Muscle layer of duodenum (tissue), 2 donors: ENCODE measurements at regions not wholly inside any gene's neighbourhood (a gene's known extent, or its start where the extent isn't known, plus 50 kb on each side); places are given as distances from the start of the nearest gene placed in this dataset.

Experiments used
- H3K27ac ChIP-seq: one replicate; pipeline ENCODE4 v1.7.0; 2013; ENCODE audit warnings: mild to moderate bottlenecking, low read length
- H3K27me3 ChIP-seq: one replicate; pipeline ENCODE4 v1.7.0; 2013; ENCODE audit warnings: low read depth, mild to moderate bottlenecking, control low read depth, low read length
- H3K36me3 ChIP-seq, 2 donors: one replicate each; pipeline ENCODE4 v1.7.0; 2013; ENCODE audit warnings: low read length in 2 of 2, control low read depth in 1 of 2, mild to moderate bottlenecking in 1 of 2; ENCODE audit not compliant: insufficient read depth in 2 of 2, control insufficient read depth in 1 of 2
- H3K4me1 ChIP-seq, 2 donors: one replicate each; pipeline ENCODE4 v1.7.0; 2013; ENCODE audit warnings: low read length in 2 of 2, mild to moderate bottlenecking in 2 of 2, control low read depth in 1 of 2, moderate library complexity in 1 of 2; ENCODE audit not compliant: insufficient read depth in 2 of 2, control insufficient read depth in 1 of 2
- H3K4me3 ChIP-seq, 2 donors: one replicate each; pipeline ENCODE4 v1.7.0; 2013; ENCODE audit warnings: low read length in 2 of 2, low read depth in 1 of 2, mild to moderate bottlenecking in 1 of 2
- H3K9me3 ChIP-seq, 2 donors: one replicate each; pipeline ENCODE4 v1.7.0; 2013; ENCODE audit warnings: low read length in 2 of 2, control low read depth in 1 of 2, mild to moderate bottlenecking in 1 of 2; ENCODE audit not compliant: control insufficient read depth in 1 of 2
- donor health status: healthy.

DNA sequence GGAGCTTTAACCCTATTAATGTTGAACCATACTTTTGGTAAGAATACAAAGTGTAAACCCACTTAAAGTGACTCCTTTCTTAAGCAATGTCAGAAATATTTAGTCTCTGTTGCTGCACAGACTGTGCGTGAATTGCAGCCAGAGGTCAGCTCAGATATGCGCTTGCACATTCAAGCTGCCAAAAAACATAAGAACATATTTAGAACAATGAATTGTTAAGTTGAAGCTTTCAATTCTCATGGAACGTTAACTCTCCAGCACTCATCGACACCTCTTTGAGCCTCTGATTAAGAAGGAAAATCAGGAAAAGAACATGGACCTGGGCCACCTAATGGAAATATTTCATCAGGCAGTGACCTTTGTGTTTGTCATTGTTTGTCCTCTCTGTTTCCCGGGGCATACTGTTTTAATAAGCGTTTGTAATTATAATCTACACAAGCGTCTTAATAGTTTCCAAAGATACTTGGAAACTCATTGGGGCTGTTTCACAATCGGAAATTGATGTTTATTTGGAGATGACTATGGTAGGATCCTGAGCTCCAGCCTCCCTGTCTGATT lies 193.0 kb upstream of the CELF2 start:
- peaks cover 6 to 13% of the 10 kb centered on the region in 2 donors for H3K4me1 ChIP-seq
- H3K9me3 ChIP-seq = no peaks in the 10 kb centered on the region
- no peaks in the 10 kb centered on the region for H3K36me3 ChIP-seq
- H3K27ac ChIP-seq = peak overlapping the region; percentile 35
- H3K4me3 ChIP-seq = no peak overlapping the region
- H3K27me3 ChIP-seq = no peaks in the 10 kb centered on the region

DNA sequence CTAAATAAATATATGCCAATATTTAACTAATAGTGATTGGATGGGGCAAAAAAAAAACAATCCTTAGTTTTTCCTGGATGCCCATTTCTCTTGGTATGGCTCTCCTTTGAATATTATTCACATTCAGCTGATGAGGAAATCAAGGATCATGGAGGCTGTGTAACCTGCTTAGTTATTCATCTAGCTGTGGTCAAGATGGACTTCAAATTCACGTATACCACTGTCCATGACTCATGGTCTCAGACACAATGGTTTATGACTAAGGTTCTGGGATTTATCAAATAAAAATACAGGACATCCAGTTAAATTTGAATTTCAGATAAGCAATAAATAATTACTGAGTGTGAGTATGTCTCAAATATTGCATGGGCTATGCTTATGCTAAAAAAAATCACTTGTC lies 191.5 kb upstream of the CELF2 start:
- no peak overlapping the region for H3K4me3 ChIP-seq
- H3K4me1 ChIP-seq = peaks cover 6 to 13% of the 10 kb centered on the region in 2 donors
- H3K27me3 ChIP-seq = no peaks in the 10 kb centered on the region
- no peak overlapping the region for H3K27ac ChIP-seq
- H3K36me3 ChIP-seq = peaks cover 0 to 6% of the 10 kb centered on the region in 2 donors
- no peaks in the 10 kb centered on the region for H3K9me3 ChIP-seq

DNA sequence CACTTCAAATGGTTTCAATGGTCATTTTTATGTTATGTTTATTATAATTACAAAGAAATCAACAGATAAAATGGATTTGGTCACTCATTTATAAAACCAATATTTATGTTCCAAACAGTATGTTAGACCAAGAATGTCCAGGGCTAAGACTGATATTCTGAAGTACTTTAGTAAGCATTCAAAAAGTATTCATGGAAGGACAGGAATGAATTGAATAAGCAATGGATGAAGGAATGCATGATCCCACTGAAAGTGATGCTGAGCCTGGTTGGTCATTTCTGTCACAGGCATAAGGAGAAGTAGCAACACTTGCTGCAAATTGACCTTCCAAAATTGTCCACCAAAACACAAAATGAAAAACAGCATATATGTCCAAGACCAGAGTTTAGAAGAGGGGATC lies 189.0 kb upstream of the CELF2 start:
- Histone ChIP-seq H3K27ac (no peak overlapping the region), H3K27me3 (no peaks in the 10 kb centered on the region)

DNA sequence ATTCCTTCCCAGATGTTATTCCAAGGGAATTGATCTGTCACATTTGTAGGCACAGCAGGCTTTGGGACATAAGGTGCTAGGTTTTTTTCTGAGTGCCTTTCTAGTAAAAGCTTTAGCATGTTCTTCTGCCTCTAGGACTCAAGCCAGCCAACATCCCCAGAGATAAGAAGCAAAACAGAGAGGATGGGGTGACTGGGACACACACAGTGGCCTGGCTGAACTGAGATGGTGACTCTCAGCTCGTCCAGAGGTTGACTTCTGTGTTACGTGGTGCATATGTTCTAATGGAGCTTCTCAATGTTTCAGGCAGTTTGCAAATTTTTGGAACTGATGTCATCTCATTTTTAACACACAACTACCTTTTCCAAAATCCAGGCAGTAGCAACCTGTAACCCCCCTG lies 188.1 kb upstream of the CELF2 start:
- Histone ChIP-seq H3K27ac (peak overlapping the region; percentile 31), H3K4me3 (no peak overlapping the region), H3K27me3 (no peaks in the 10 kb centered on the region), H3K9me3 (no peaks in the 10 kb centered on the region), H3K4me1 (no peaks in the 10 kb centered on the region), H3K36me3 (peaks cover 0 to 6% of the 10 kb centered on the region in 2 donors)

More for the DNA sequence above, 189.0 kb upstream of the CELF2 start:
- Histone ChIP-seq H3K4me1 (peaks cover 0 to 2% of the 10 kb centered on the region in 2 donors), H3K36me3 (peaks cover 0 to 6% of the 10 kb centered on the region in 2 donors), H3K9me3 (no peaks in the 10 kb centered on the region), H3K4me3 (no peak overlapping the region)

DNA sequence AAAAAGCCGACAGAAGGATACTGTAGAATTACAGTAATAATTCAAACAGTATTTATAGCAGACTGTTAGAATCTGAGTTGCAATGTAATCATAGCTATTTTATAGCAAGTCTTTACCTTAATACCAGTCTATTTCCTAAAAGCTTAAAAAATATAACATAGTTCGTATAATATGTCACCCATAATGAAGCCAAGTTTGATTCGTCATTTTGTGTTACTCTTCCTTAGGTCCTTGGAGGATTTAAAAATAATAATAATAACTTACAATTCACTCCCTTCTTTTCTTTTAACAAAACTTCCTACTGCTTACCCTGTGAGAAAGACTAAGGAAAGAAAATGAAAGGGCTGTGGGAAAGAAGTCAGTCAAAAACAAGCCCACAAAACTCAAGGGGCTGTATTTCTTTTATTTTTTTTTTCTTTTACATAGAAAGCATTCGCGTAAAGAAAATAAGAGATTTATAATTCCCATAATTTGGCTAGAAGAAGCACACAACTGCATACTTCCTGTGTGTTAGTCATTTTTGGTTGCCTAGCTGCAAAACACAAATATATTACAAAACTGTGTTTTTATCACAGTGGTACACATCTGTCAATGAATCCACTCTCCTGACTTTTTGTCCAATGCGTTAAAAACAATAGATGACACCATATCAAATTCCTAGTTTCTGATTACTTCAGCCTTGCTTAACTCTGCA lies 187.2 kb upstream of the CELF2 start:
- Histone ChIP-seq H3K4me3 (no peak overlapping the region), H3K27ac (peak overlapping the region; percentile 83), H3K4me1 (no peaks in the 10 kb centered on the region), H3K9me3 (no peaks in the 10 kb centered on the region), H3K36me3 (peaks cover 0 to 6% of the 10 kb centered on the region in 2 donors), H3K27me3 (no peaks in the 10 kb centered on the region)

DNA sequence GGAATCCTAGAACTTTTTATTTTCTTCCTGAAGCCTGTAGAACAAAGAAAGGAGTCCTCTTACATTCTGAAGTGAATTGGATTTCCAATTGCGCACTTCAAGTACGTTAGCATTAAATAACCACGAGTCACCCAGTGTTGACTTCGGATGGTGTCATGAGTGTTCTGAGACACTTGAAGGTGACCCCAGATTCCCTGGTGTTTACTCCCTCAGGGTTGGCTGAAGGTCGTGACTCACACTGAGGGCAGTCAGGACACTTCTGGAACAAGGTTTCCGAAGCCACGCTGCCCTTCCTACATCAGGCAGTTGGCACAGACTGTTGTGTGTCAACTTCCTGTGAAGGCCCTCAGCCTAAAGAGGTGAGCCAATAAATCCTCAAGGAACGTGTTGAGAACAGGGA lies 186.6 kb upstream of the CELF2 start:
- no peaks in the 10 kb centered on the region for H3K27me3 ChIP-seq
- peak overlapping the region; percentile 83 for H3K27ac ChIP-seq
- no peak overlapping the region for H3K4me3 ChIP-seq
- H3K4me1 ChIP-seq = no peaks in the 10 kb centered on the region
- H3K36me3 ChIP-seq = peaks cover 0 to 6% of the 10 kb centered on the region in 2 donors
- no peaks in the 10 kb centered on the region for H3K9me3 ChIP-seq

DNA sequence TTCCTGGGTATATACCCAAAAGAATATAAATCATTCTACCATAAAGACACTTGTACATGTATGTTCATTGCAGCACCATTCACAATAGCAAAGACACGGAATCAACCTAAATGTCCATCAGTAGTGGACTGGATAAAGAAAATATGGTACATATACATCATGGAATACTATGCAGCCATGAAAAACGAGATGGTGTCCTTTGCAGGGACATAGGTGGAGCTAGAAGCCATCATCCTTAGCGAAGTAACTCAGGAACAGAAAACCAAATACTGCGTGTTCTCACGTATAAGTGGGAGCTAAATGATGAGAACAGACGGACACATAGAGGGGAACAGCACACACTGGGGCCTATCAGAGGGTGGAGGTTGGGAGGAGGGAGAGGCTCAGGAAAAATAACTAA lies 183.7 kb upstream of the CELF2 start:
- H3K4me1 ChIP-seq = no peaks in the 10 kb centered on the region
- H3K9me3 ChIP-seq = peaks cover 0 to 6% of the 10 kb centered on the region in 2 donors
- no peak overlapping the region for H3K4me3 ChIP-seq
- H3K27me3 ChIP-seq = no peaks in the 10 kb centered on the region
- H3K27ac ChIP-seq = no peak overlapping the region
- H3K36me3 ChIP-seq = peaks cover 0 to 7% of the 10 kb centered on the region in 2 donors

DNA sequence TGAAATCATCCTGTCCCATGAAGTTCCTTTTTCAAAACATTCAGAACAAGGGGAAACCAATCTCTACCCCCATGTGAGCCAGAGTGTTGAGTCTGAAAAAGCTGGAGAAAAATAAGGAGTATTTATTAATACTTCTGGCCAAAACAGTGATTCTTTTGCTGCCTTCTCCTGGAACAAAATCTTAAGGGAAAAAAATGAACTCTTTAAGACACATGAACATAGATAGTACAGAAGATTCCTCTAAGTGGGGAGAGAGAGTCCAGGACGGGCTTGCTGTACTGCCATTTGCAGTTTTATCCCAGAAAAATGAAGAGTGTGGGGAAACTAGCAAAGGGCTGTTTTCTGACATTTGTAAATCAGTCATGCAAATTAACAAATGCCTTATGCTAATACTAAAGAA lies 173.4 kb upstream of the CELF2 start:
- Histone ChIP-seq H3K27me3 (no peaks in the 10 kb centered on the region), H3K9me3 (peaks cover 0 to 8% of the 10 kb centered on the region in 2 donors), H3K36me3 (peaks cover 0 to 6% of the 10 kb centered on the region in 2 donors), H3K4me3 (no peak overlapping the region), H3K4me1 (peaks cover 0 to 7% of the 10 kb centered on the region in 2 donors), H3K27ac (no peak overlapping the region)

DNA sequence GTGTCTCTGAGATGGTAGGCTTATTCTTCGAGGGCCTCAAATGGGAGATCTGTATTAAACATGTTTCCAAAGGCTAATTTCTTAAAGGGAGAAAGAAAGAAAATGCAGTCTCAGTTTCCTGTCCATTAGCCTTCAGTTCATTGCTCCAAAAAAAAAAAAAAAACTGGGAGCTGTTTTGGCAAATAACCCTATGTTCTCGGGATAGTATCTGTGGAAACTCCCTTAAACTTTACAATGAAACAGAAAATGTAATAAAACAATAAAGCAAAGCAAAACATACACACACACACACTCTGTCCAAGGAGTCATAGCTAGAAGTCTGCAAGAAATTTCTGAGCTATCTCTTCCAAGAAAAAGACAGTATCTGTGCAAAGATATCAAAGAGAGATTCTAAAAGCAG lies 172.5 kb upstream of the CELF2 start:
- Histone ChIP-seq H3K9me3 (peaks cover 0 to under 1% of the 10 kb centered on the region in 2 donors), H3K27ac (no peak overlapping the region), H3K4me1 (peaks cover 0 to 7% of the 10 kb centered on the region in 2 donors), H3K27me3 (no peaks in the 10 kb centered on the region), H3K36me3 (no peaks in the 10 kb centered on the region), H3K4me3 (no peak overlapping the region)

DNA sequence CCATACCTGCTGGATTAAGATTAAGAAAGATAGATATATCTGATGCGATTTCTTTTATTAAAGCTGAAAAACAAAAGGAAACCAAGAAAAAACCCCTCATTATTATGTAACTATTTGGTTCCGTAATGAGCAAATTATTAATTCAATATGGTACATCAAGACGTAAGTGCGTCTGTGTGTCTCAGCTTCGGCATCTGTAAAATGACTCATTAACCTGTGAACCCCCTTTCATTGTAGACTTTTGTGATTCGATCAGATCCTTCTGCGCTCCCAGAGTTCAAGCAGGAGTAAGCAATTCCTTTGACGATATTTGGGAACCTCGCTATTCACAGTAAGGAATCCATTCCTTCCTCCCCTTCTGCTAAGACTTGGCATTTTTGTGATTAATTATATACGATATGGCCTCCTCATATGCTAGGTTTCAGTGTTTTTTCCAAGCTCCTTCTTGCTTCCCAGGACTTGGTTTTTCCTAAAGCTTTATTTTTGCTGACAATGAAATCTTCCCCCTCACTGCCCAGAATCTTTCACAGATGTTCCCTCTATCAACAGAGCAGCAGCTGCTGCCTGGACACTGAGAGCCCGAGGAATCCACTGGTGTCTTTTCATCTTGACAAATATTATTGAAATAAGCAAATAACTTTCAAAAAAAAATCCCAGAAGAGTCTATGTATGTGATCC lies 171.7 kb upstream of the CELF2 start:
- Histone ChIP-seq H3K4me3 (no peak overlapping the region), H3K27me3 (no peaks in the 10 kb centered on the region), H3K9me3 (no peaks in the 10 kb centered on the region), H3K36me3 (no peaks in the 10 kb centered on the region), H3K4me1 (peaks cover 0 to 7% of the 10 kb centered on the region in 2 donors), H3K27ac (no peak overlapping the region)

DNA sequence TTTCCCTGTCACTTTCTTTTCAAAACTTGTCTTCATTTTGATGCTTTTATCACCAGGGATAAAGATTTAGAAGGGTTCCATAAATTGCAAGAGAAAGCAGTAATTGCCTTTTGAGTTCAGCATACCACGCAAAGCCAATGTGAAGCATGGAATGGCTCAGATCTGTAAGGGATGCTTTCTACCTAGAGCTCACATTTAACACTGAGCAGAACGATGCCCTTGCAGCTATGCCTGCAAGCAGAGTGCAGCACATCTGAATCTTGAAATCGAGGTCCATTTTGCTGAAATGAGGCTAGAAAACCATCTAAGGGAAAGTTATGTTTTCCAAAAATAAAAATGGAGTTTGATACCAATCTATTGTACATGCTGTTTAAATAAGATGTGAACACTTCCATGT lies 171.2 kb upstream of the CELF2 start:
- no peaks in the 10 kb centered on the region for H3K27me3 ChIP-seq
- H3K36me3 ChIP-seq = no peaks in the 10 kb centered on the region
- H3K9me3 ChIP-seq = no peaks in the 10 kb centered on the region
- H3K4me3 ChIP-seq = no peak overlapping the region
- H3K27ac ChIP-seq = no peak overlapping the region
- H3K4me1 ChIP-seq = peaks cover 0 to 7% of the 10 kb centered on the region in 2 donors
